H1 (cell line): ENCODE measurements at regions not wholly inside any gene's neighbourhood (a gene's known extent, or its start where the extent isn't known, plus 50 kb on each side); places are given as distances from the start of the nearest gene placed in this dataset.
A peak's percentile ranks its signal among the peaks of the same experiment; 100 is the strongest.

Experiments
- CBX5 ChIP-seq: fragments of 300-800, 300-1000 bp; sonication (generic); IDR thresholded peaks from 2 replicates; pipeline ENCODE4 v1.7.1; 2016; ENCODE audit warnings: antibody characterized with exemption, low read length, low read depth
- PHF8 ChIP-seq: fragments of 200-600 bp; sonication (generic); conservative IDR thresholded peaks from 2 replicates; pipeline ENCODE4 v1.7.1; 2012; ENCODE audit warnings: low read depth, mild to moderate bottlenecking, inconsistent platforms, low read length, moderate library complexity
- POLR2AphosphoS5 ChIP-seq: IDR thresholded peaks from 2 replicates; pipeline ENCODE4 v1.6.1; 2011; ENCODE audit warnings: low read depth, low read length
- RAD21 ChIP-seq, 2 experiments: IDR thresholded peaks in 1 of 2; conservative IDR thresholded peaks in 1 of 2; 2 replicates each; pipeline ENCODE4 v1.6.1; 2011; ENCODE audit warnings: low read depth in 2 of 2, low read length in 2 of 2, improper control_type of control experiment in 1 of 2, inconsistent platforms in 1 of 2, mild to moderate bottlenecking in 1 of 2, moderate library complexity in 1 of 2
- RFX5 ChIP-seq: IDR thresholded peaks from 2 replicates; pipeline ENCODE4 v1.6.1; 2011; ENCODE audit warnings: low read depth, low read length, improper control_type of control experiment, borderline replicate concordance
- SP1 ChIP-seq: IDR thresholded peaks from 2 replicates; pipeline ENCODE4 v1.6.1; 2011; ENCODE audit warnings: low read depth, low read length
- SRF ChIP-seq: IDR thresholded peaks from 2 replicates; pipeline ENCODE4 v1.6.1; 2011; ENCODE audit warnings: mild to moderate bottlenecking, low read depth, low read length, moderate library complexity
- TAF7 ChIP-seq: optimal IDR thresholded peaks from 2 replicates; pipeline ENCODE3; 2011; ENCODE audit warnings: low read depth, mild to moderate bottlenecking, inconsistent platforms, low read length, moderate library complexity, borderline replicate concordance
- YY1 ChIP-seq: IDR thresholded peaks from 2 replicates; pipeline ENCODE4 v1.6.1; 2011; ENCODE audit warnings: low read depth, mild to moderate bottlenecking, low read length
- TF ChIP-seq, protein P1 (sequence below), 3 experiments: IDR thresholded peaks; 1 replicate in 2 of 3; 2 replicates in 1 of 3; pipeline versions ENCODE4 v1.5.1 to v1.6.1; 2011; ENCODE audit warnings: low read length in 3 of 3, mild to moderate bottlenecking in 3 of 3, inconsistent platforms in 2 of 3, low read depth in 1 of 3, moderate library complexity in 1 of 3; ENCODE audit not compliant: insufficient read depth in 1 of 3; ENCODE audit errors: control extremely low read depth in 1 of 3
- TF ChIP-seq, protein P2 (sequence below): IDR thresholded peaks from 2 replicates; pipeline ENCODE4 v1.6.1; 2012; ENCODE audit warnings: inconsistent platforms
- TF ChIP-seq, protein P3 (sequence below): IDR thresholded peaks from 2 replicates; pipeline ENCODE4 v1.6.1; 2011; ENCODE audit warnings: low read length, improper control_type of control experiment

DNA sequence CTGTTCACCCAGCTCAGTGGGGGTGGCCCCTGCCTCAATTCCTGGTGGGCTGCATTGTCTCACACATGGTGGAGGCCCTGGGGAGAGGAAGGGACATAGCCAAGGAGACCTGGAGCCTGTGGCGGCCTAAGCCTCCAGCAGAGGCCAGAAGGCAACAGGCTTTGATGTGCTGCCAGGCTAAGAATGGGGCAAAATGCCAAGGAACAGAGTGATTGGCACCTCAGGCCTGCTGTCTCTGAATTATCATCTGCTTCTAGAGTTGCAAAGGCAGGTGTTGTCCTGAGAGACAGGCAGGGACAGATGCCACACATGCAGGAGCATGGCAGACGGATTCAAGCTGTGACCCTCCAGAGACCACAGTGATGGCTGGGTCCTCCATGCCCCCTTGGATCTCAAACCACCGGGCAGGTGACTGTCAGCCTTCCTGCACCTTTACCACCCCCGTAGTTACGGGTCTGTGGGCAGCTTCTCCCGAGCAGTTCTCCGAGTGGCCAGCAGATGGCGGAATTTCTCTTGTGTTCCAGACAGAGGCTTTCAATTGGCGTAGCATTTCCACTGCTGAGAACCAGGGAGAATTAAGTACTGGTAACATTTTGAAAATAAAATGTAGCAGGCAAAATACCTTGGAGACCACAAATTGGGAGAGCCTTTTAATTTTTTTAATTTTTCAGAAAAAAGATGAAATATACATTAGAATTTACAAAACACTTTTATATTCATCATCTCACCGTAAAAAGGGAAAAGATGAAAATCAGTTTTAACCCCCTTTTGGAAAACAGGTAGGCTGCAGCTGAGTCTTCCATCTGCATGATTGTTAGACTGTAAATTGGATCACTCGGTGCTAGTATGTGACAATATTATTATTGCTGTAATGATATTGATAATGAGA is 525.5 kb upstream of the CFAP20DC start:
- TF ChIP-seq, protein P1, sequence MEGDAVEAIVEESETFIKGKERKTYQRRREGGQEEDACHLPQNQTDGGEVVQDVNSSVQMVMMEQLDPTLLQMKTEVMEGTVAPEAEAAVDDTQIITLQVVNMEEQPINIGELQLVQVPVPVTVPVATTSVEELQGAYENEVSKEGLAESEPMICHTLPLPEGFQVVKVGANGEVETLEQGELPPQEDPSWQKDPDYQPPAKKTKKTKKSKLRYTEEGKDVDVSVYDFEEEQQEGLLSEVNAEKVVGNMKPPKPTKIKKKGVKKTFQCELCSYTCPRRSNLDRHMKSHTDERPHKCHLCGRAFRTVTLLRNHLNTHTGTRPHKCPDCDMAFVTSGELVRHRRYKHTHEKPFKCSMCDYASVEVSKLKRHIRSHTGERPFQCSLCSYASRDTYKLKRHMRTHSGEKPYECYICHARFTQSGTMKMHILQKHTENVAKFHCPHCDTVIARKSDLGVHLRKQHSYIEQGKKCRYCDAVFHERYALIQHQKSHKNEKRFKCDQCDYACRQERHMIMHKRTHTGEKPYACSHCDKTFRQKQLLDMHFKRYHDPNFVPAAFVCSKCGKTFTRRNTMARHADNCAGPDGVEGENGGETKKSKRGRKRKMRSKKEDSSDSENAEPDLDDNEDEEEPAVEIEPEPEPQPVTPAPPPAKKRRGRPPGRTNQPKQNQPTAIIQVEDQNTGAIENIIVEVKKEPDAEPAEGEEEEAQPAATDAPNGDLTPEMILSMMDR (IDR thresholded peaks at IDR 0.05; ENCODE audit: control extremely low read depth in 1 of 3, insufficient read depth in 1 of 3, low read depth in 1 of 3, low read length in 3 of 3) = peak; percentile 86 to 92 (median 91)
- TF ChIP-seq SP1 (no peak), YY1 (no peak), RFX5 (no peak), CBX5 (no peak), SRF (no peak), PHF8 (no peak), TAF7 (no peak), RAD21 (IDR thresholded peaks at IDR 0.05 in 1 of 2, conservative IDR thresholded peaks at IDR 0.05 in 1 of 2; ENCODE audit: low read depth in 2 of 2, low read length in 2 of 2) (peak; percentile 95 to 98), POLR2AphosphoS5 (no peak)
- TF ChIP-seq, protein P2, sequence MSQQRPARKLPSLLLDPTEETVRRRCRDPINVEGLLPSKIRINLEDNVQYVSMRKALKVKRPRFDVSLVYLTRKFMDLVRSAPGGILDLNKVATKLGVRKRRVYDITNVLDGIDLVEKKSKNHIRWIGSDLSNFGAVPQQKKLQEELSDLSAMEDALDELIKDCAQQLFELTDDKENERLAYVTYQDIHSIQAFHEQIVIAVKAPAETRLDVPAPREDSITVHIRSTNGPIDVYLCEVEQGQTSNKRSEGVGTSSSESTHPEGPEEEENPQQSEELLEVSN = no peak
- TF ChIP-seq, protein P3, sequence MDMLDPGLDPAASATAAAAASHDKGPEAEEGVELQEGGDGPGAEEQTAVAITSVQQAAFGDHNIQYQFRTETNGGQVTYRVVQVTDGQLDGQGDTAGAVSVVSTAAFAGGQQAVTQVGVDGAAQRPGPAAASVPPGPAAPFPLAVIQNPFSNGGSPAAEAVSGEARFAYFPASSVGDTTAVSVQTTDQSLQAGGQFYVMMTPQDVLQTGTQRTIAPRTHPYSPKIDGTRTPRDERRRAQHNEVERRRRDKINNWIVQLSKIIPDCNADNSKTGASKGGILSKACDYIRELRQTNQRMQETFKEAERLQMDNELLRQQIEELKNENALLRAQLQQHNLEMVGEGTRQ = no peak
